Esophagus squamous epithelium (tissue), 4 donors: ENCODE measurements at regions not wholly inside any gene's neighbourhood (a gene's known extent, or its start where the extent isn't known, plus 50 kb on each side); places are given as distances from the start of the nearest gene placed in this dataset.

Source experiments
- POLR2A ChIP-seq, 4 donors: fragments of 450-650 bp; IDR thresholded peaks; one replicate each; pipeline ENCODE4 v1.6.1; 2017; ENCODE audit warnings: antibody characterized with exemption in 4 of 4, mild to moderate bottlenecking in 4 of 4, moderate library complexity in 3 of 4
- TF ChIP-seq, protein P1 (sequence below), 6 experiments: fragments of 450-650 bp in 4 of 6; fragments of 200-600 bp in 2 of 6; sonication (generic) in 2 of 6; IDR thresholded peaks; one replicate each; pipeline ENCODE4 v1.5.1; 2016 to 2019; ENCODE audit warnings: antibody characterized with exemption in 6 of 6, mild to moderate bottlenecking in 4 of 6, moderate library complexity in 4 of 6

DNA sequence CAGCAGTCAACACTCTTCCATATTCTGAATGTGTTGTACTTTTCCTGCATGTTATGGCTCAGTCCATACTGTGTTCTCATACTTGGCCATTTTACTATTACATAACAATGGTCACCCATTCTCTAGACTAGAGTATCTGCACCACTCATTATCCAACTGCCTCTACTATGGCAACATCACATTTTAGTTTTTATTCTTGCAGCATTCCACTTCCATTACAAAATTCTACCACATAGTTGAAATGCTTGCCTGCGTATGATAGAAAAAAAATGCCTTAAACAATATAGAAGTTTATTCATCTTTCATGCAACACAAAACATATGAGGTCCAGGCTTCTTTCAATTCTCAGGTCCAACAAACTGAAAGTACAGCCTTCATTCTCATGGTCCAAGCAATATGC, 128.0 kb downstream of the TENT5A start:
- TF ChIP-seq, protein P1, sequence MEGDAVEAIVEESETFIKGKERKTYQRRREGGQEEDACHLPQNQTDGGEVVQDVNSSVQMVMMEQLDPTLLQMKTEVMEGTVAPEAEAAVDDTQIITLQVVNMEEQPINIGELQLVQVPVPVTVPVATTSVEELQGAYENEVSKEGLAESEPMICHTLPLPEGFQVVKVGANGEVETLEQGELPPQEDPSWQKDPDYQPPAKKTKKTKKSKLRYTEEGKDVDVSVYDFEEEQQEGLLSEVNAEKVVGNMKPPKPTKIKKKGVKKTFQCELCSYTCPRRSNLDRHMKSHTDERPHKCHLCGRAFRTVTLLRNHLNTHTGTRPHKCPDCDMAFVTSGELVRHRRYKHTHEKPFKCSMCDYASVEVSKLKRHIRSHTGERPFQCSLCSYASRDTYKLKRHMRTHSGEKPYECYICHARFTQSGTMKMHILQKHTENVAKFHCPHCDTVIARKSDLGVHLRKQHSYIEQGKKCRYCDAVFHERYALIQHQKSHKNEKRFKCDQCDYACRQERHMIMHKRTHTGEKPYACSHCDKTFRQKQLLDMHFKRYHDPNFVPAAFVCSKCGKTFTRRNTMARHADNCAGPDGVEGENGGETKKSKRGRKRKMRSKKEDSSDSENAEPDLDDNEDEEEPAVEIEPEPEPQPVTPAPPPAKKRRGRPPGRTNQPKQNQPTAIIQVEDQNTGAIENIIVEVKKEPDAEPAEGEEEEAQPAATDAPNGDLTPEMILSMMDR (IDR thresholded peaks at IDR 0.05) = no peak
- no peak for TF ChIP-seq POLR2A (IDR thresholded peaks at IDR 0.05)
